ENCODE measurements at regions not wholly inside any gene's neighbourhood (a gene's known extent, or its start where the extent isn't known, plus 50 kb on each side); places are given as distances from the start of the nearest gene placed in this dataset.
A peak's percentile ranks its signal among the peaks of the same experiment; 100 is the strongest.

DNA sequence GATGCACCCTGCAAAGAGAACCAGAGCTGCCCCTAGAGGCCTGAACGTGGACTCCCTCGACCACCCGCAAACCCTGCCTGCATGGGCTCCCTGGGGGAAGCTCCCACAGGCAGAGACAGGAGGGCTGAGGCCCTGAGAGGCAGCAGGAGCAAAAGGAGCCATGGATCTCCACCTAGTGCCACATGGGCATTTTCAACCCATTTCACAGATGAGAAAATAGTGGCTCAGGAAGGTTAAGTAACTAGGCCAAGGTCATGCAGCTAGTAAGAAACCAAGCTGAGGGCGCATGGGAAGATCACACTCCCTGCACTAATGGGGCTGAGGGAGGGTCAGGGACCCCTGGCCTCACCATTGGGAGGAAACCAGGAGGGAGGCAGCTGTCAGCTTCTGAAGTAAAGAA, 271.7 kb upstream of the RAB6C start:
- Histone ChIP-seq H3K4me1 (ENCODE audit: control insufficient read depth, insufficient read depth, low read length) (peaks cover 36% of the 10 kb centered on the region), H3K4me3 (ENCODE audit: low read depth, low read length) (no peak overlapping the region), H3K36me3 (ENCODE audit: control insufficient read depth, insufficient read depth, low read length) (no peaks in the 10 kb centered on the region), H3K9ac (ENCODE audit: low read length) (no peak overlapping the region), H3K27me3 (ENCODE audit: control insufficient read depth, insufficient read depth, low read length) (no peaks in the 10 kb centered on the region), H3K9me3 (ENCODE audit: control insufficient read depth, insufficient read depth, low read depth, low read length) (no peaks in the 10 kb centered on the region), H3K27ac (ENCODE audit: low read depth, low read length) (no peak overlapping the region)

DNA sequence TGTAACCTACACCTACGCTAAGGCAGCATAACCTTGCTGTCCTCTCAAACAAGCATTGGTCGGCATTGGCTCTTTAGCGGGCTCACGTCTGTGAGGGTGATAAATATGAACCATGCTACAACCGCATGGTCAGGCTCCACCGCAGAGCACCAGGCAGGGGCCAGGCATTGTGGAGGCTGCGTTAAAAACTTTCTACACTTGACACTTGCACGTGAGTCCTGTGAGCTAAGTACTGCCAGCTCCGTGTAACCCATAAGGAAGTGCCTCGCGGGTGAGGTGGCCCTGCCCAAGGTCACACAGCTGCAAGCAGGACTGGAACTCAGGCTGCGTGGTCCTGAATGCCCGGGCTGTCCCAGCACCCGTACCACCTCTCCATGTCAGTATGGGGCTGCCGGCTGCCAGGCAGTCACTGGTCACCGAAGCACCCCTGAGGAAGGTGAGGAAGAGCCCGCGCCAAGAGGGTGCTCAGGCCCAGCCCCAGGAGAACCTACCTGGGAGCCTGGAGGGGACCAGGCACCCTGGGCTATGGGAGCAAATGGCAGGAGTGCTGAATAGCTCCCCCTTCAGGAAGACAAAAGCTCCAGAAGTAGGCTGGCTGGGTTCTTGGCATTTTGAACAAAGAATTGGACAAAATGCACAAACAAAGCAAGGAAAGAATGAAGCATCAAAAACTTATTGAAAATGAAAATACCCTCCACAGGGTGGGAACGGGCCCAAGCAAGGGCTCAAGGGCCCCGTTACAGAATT, 271.1 kb upstream of the RAB6C start:
- Histone ChIP-seq H3K9me3 (ENCODE audit: control insufficient read depth, insufficient read depth, low read depth, low read length) (no peaks in the 10 kb centered on the region), H3K27me3 (ENCODE audit: control insufficient read depth, insufficient read depth, low read length) (no peaks in the 10 kb centered on the region), H3K9ac (ENCODE audit: low read length) (no peak overlapping the region), H3K27ac (ENCODE audit: low read depth, low read length) (no peak overlapping the region), H3K4me1 (ENCODE audit: control insufficient read depth, insufficient read depth, low read length) (peaks cover 36% of the 10 kb centered on the region), H3K4me3 (ENCODE audit: low read depth, low read length) (no peak overlapping the region), H3K36me3 (ENCODE audit: control insufficient read depth, insufficient read depth, low read length) (no peaks in the 10 kb centered on the region)

DNA sequence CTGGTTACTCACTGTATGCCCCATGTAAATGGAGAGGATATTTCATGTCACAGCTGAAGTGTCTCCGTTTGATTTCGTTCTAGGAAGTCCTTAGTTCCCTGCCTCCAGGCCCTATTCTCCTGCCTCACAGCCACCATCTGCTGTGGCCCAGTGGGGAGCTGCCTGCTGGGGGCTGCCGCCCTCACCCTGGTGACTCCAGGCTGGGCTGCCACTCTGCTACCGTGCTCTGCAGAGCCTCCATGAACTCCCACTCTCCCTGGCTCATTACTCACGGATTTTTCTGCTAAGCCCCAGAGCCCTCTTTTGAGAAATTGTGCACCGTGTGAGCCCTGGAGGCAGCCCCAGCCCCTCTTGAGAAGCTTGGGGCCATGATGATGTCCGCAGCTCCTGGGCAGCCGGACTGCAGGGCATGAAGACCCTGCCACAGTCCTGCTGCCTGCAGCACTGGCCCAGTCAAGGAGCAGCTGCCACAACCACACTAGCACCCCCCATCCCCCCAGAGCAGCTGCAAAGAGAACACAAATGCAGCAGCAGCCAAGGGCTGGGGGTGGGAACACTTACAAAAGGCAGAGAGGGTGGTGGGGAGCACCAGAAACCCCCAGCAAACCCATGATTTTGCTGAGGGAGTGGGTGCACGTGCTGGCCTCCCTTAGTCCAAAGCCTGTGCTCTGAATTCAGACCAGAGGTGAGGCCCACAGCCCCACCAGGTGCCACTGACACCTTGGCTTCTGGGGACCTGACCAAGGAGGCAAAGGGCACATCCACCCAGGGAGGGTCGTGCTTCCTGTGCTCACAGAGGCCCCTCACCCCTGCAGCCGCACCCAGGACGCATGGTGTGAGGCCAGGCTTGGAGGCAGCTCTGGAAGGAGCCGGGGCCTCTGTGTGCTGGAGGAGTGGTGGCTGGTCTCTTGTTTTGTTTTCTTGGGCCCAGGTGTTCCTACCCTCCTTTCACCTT, 270.2 kb upstream of the RAB6C start:
- H3K9ac ChIP-seq (ENCODE audit: low read length): peak overlapping the region; percentile 15
- no peaks in the 10 kb centered on the region for H3K9me3 ChIP-seq (ENCODE audit: control insufficient read depth, insufficient read depth, low read depth, low read length)

DNA sequence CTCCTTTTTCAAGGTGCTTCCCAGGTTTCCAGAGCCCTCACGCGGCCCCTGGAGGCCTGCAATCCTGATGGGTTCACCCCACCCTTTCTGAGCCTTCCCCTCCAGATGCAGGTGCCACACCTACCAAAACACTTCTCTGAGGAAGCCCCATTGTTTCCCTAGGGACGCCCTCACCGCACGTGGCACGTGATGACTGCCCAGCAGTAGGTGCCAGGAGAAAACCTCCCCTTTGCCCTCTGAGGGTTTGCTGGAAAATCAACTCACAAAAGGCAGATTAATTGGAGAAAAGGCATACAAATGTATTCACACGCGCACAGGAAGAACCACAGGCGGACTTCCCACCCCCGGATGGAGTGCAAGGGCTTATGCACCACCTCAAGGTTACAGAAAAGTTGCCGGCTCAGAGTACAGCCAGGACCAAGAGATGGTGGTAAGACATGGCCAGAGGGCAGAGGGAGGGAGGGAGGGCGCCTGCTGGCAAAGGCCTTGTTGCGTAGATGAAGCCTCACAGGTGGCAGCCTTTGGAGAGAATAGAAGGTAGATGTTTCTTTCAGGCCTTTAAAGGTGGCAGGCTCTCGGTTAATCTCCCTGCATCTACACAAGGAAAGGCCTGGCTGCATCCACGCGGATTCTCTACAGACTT, 269.4 kb upstream of the RAB6C start:
- H3K4me1 ChIP-seq (ENCODE audit: control insufficient read depth, insufficient read depth, low read length): peaks cover 28% of the 10 kb centered on the region
- no peaks in the 10 kb centered on the region for H3K36me3 ChIP-seq (ENCODE audit: control insufficient read depth, insufficient read depth, low read length)
- H3K27me3 ChIP-seq (ENCODE audit: control insufficient read depth, insufficient read depth, low read length): no peaks in the 10 kb centered on the region
- H3K9me3 ChIP-seq (ENCODE audit: control insufficient read depth, insufficient read depth, low read depth, low read length): no peaks in the 10 kb centered on the region
- no peak overlapping the region for H3K4me3 ChIP-seq (ENCODE audit: low read depth, low read length)
- H3K27ac ChIP-seq (ENCODE audit: low read depth, low read length): no peak overlapping the region
- H3K9ac ChIP-seq (ENCODE audit: low read length): no peak overlapping the region

More for the DNA sequence above, 270.2 kb upstream of the RAB6C start:
- Histone ChIP-seq H3K27ac (ENCODE audit: low read depth, low read length) (no peak overlapping the region), H3K4me1 (ENCODE audit: control insufficient read depth, insufficient read depth, low read length) (peaks cover 32% of the 10 kb centered on the region), H3K4me3 (ENCODE audit: low read depth, low read length) (no peak overlapping the region), H3K36me3 (ENCODE audit: control insufficient read depth, insufficient read depth, low read length) (no peaks in the 10 kb centered on the region), H3K27me3 (ENCODE audit: control insufficient read depth, insufficient read depth, low read length) (no peaks in the 10 kb centered on the region)

DNA sequence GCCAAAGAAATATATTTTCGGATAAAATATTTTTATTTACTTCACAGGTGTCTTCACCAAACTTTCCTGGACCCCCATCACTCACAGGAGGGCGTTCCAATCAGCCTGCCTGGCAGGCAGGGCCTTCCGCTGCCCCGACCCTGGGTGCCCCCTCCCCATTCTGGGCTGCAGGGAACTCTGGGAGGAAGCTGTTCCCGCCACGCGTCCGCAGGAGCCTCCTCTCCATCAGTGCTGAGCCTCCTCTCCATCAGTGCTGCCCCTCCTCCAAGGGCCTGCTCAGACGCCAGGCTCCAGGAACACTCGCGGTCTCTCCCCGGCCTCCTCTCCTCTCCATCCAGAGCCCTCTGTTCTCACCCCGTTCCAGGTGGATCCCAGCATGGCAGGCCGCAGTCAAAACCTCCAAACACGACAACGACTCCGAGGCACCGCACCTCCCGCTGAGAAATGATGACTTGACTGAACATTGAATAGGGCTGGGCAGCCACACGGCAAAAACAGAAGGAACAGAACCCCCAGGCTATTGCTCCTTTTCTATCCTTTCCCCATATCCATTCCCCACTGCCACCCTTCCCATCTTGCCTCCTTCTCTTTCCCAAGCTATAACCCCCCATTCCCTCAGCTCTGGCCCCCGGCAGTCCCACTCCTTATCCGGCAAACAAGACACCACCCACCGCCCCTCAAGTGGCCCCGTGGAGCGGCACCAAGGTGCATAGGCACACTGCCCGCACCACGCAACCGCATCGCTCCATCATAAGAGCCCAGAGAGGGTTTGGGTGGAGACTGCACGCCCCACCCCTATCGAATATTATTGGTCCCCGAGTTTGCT, 268.6 kb upstream of the RAB6C start:
- Histone ChIP-seq H3K9ac (ENCODE audit: low read length) (no peak overlapping the region), H3K4me3 (ENCODE audit: low read depth, low read length) (no peak overlapping the region), H3K27me3 (ENCODE audit: control insufficient read depth, insufficient read depth, low read length) (no peaks in the 10 kb centered on the region)

DNA sequence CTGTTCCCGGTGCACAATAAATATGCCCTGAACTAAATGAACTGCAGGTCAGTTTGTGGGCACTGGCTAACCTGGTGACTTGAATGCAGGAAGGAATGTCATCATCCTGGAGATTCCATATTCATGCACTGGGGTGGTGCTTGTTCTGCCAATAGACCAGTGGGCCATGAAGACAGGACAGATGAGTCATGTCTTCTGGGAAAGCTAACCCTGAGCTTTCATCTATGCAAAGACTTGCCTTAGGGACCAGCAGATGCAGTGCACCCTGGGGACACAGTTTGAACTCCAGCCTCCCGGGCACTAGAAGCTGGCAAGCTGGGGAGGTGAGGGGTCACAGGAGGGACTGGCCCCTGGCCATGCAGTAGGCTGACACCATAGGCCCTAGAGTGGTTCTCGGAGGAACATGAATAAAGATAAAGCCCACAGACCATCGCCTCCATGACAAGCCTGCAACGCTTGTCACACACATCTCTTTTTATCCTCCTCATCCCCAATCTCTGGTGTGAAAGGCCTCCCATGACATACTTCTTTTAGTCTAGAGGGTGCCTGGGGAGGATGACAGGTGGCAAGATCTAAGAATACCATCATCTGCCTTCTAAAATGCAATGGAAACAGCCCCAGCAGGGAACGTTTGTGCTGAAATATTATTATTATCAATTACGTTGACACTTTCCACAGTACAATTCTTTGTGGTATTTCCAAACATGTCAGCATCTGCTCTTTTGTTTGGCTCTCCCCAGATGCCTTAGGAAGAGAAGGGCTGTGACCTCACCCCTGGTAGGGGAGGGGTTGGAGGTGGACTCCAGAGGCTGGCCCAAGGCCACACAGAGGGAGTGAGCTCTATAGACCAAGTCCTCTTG, 267.4 kb upstream of the RAB6C start:
- H3K9me3 ChIP-seq (ENCODE audit: control insufficient read depth, insufficient read depth, low read depth, low read length): no peaks in the 10 kb centered on the region
- H3K27ac ChIP-seq (ENCODE audit: low read depth, low read length): no peak overlapping the region
- no peaks in the 10 kb centered on the region for H3K27me3 ChIP-seq (ENCODE audit: control insufficient read depth, insufficient read depth, low read length)
- H3K4me1 ChIP-seq (ENCODE audit: control insufficient read depth, insufficient read depth, low read length): peaks cover 29% of the 10 kb centered on the region
- no peak overlapping the region for H3K9ac ChIP-seq (ENCODE audit: low read length)
- no peak overlapping the region for H3K4me3 ChIP-seq (ENCODE audit: low read depth, low read length)
- H3K36me3 ChIP-seq (ENCODE audit: control insufficient read depth, insufficient read depth, low read length): no peaks in the 10 kb centered on the region

More for the DNA sequence above, 268.6 kb upstream of the RAB6C start:
- Histone ChIP-seq H3K36me3 (ENCODE audit: control insufficient read depth, insufficient read depth, low read length) (no peaks in the 10 kb centered on the region), H3K4me1 (ENCODE audit: control insufficient read depth, insufficient read depth, low read length) (peaks cover 28% of the 10 kb centered on the region), H3K9me3 (ENCODE audit: control insufficient read depth, insufficient read depth, low read depth, low read length) (no peaks in the 10 kb centered on the region), H3K27ac (ENCODE audit: low read depth, low read length) (no peak overlapping the region)

DNA sequence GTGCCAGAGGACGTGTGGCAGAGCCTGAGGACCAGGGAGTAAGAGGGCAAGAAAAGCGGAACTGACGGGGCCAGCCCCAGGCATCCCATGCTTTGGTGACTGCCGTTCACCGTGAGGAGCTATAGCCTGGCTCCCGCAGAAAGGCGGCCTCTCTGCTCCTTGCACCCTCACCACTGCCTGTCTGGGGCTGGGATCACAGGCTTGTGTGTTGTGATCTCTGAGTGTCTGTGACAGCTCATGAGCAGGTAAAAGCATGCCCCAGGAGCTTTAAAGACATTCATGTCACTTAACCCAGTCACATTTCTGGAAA, 266.8 kb upstream of the RAB6C start:
- H3K27me3 ChIP-seq (ENCODE audit: control insufficient read depth, insufficient read depth, low read length): no peaks in the 10 kb centered on the region
- no peak overlapping the region for H3K27ac ChIP-seq (ENCODE audit: low read depth, low read length)
- H3K4me3 ChIP-seq (ENCODE audit: low read depth, low read length): no peak overlapping the region
- H3K4me1 ChIP-seq (ENCODE audit: control insufficient read depth, insufficient read depth, low read length): peaks cover 34% of the 10 kb centered on the region
- no peaks in the 10 kb centered on the region for H3K36me3 ChIP-seq (ENCODE audit: control insufficient read depth, insufficient read depth, low read length)
- H3K9me3 ChIP-seq (ENCODE audit: control insufficient read depth, insufficient read depth, low read depth, low read length): no peaks in the 10 kb centered on the region
- no peak overlapping the region for H3K9ac ChIP-seq (ENCODE audit: low read length)

DNA sequence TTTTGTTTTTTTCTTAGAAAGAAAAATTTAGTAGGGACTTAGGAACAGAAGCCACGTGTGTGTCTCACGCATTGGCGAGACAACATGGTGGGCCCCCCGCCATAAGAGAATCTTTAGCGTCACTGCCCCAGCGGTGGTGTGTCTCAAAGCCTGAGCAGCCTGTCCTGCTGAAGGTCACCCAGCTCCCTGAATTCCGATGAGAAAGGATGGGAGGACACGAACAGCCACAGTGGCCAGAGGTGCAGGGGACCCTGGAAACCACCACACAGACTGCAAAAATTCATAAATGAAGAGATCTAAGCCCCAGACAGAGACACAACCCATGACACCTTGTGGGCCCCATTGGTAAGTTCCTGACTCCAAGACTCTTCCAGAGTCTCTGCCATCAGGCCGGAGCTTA, 266.1 kb upstream of the RAB6C start:
- no peaks in the 10 kb centered on the region for H3K36me3 ChIP-seq (ENCODE audit: control insufficient read depth, insufficient read depth, low read length)
- no peak overlapping the region for H3K4me3 ChIP-seq (ENCODE audit: low read depth, low read length)
- H3K9me3 ChIP-seq (ENCODE audit: control insufficient read depth, insufficient read depth, low read depth, low read length): no peaks in the 10 kb centered on the region
- H3K9ac ChIP-seq (ENCODE audit: low read length): no peak overlapping the region
- peaks cover 38% of the 10 kb centered on the region for H3K4me1 ChIP-seq (ENCODE audit: control insufficient read depth, insufficient read depth, low read length)
- H3K27ac ChIP-seq (ENCODE audit: low read depth, low read length): no peak overlapping the region
- H3K27me3 ChIP-seq (ENCODE audit: control insufficient read depth, insufficient read depth, low read length): no peaks in the 10 kb centered on the region

DNA sequence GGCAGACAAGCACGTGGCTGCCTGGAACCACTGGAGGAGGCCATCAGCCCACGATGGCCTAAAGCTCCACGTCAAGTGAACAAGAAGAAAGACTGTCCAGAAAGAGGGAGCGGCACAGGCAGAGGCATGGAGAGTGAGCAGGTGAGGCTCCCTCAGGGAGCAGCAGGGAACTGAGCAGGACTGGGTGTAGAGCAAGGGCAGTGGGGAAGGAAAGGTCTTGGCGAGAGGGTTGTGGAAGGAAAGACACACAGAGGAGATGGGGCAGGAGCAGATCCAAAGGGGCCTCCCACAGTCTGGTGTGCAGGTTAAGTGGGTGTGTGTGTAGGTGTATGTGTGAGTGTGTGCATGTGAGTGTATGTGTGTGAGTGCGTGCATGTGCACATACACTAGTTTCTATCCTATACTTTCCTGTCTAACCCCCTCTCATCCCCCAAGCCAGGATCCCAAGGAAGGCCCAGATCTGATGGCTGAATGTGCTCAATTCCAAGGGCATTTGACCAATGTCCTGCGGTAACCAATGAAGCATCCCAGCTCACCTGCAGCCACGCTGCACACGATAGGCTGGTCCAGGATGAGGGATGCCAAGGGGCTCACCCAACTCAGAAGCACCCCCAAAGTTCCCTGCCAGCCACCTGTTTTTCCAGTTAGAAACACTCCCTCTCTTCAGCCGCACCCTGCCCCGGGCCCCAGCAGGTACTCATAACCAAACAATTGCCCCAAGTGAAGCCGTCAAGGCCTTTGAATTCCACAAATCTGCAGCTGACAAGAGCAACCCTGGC, 262.5 kb upstream of the RAB6C start:
- H3K27me3 ChIP-seq (ENCODE audit: control insufficient read depth, insufficient read depth, low read length): no peaks in the 10 kb centered on the region
- H3K9ac ChIP-seq (ENCODE audit: low read length): no peak overlapping the region
- H3K4me1 ChIP-seq (ENCODE audit: control insufficient read depth, insufficient read depth, low read length): peaks cover 11% of the 10 kb centered on the region; the same call in 1 of the 2 replicates
- no peak overlapping the region for H3K27ac ChIP-seq (ENCODE audit: low read depth, low read length)
- no peak overlapping the region for H3K4me3 ChIP-seq (ENCODE audit: low read depth, low read length)
- H3K9me3 ChIP-seq (ENCODE audit: control insufficient read depth, insufficient read depth, low read depth, low read length): no peaks in the 10 kb centered on the region
- no peaks in the 10 kb centered on the region for H3K36me3 ChIP-seq (ENCODE audit: control insufficient read depth, insufficient read depth, low read length)
